HEK293T (cell line): ENCODE measurements at regions not wholly inside any gene's neighbourhood (a gene's known extent, or its start where the extent isn't known, plus 50 kb on each side); places are given as distances from the start of the nearest gene placed in this dataset.
"Not testable (repeated sequence)": the region's sequence is repeated elsewhere in the genome, so short reads cannot be mapped to it uniquely, and the experiment has no call there.

ENCODE experiments used
- CTCF ChIA-PET: fragments of 350-600 bp; formaldehyde crosslinking; extraction: SDS; loops from one replicate; lab custom pipeline; 2021; ENCODE audit warnings: antibody characterized with exemption, inconsistent platforms; lab: Yijun Ruan, JAX
- POLR2A ChIA-PET: fragments of 350-600 bp; formaldehyde crosslinking; extraction: SDS; loops from one replicate; lab custom pipeline; 2020; ENCODE audit warnings: antibody characterized with exemption, inconsistent platforms; lab: Yijun Ruan, JAX
- DNase-seq: peaks from one replicate; pipeline ENCODE4 v3.0.0; 2012; ENCODE audit warnings: mixed read lengths; ENCODE audit errors: extremely low spot score
- ARNT ChIP-seq: fragments of 450-650 bp; IDR thresholded peaks from 2 replicates; pipeline ENCODE4 v1.6.1; 2017; ENCODE audit warnings: mild to moderate bottlenecking
- BHLHE40 ChIP-seq: fragments of 450-650 bp; IDR thresholded peaks from 2 replicates; pipeline ENCODE4 v1.6.1; 2016; ENCODE audit warnings: mild to moderate bottlenecking, moderate library complexity, borderline replicate concordance
- CTBP1 ChIP-seq: fragments of 450-650 bp; IDR thresholded peaks from 2 replicates; pipeline ENCODE4 v1.6.1; 2016; ENCODE audit warnings: borderline replicate concordance
- ELF4 ChIP-seq: fragments of 450-650 bp; IDR thresholded peaks from 2 replicates; pipeline ENCODE4 v1.6.1; 2017; ENCODE audit warnings: antibody characterized with exemption
- FOXA1 ChIP-seq: fragments of 450-650 bp; IDR thresholded peaks from 2 replicates; pipeline ENCODE4 v1.6.1; 2016; ENCODE audit warnings: mild to moderate bottlenecking
- FOXK2 ChIP-seq: fragments of 450-650 bp; IDR thresholded peaks from 2 replicates; pipeline ENCODE4 v1.6.1; 2016; ENCODE audit warnings: mild to moderate bottlenecking
- FOXM1 ChIP-seq: fragments of 450-650 bp; IDR thresholded peaks from 2 replicates; pipeline ENCODE4 v1.6.1; 2017; ENCODE audit warnings: mild to moderate bottlenecking, borderline replicate concordance
- HDGF ChIP-seq: fragments of 450-650 bp; IDR thresholded peaks from 2 replicates; pipeline ENCODE4 v1.6.1; 2017; ENCODE audit warnings: antibody characterized with exemption, borderline replicate concordance
- L3MBTL2 ChIP-seq: fragments of 450-650 bp; conservative IDR thresholded peaks from 2 replicates; pipeline ENCODE4 v1.6.1; 2016; ENCODE audit warnings: mild to moderate bottlenecking
- LEF1 ChIP-seq: fragments of 450-650 bp; IDR thresholded peaks from 2 replicates; pipeline ENCODE4 v1.6.1; 2017; ENCODE audit warnings: mild to moderate bottlenecking, borderline replicate concordance
- PKNOX1 ChIP-seq: fragments of 450-650 bp; IDR thresholded peaks from 2 replicates; pipeline ENCODE4 v1.6.1; 2016
- SP1 ChIP-seq: fragments of 450-650 bp; IDR thresholded peaks from 2 replicates; pipeline ENCODE4 v1.6.1; 2017
- SUZ12 ChIP-seq: fragments of 450-650 bp; IDR thresholded peaks from 2 replicates; pipeline ENCODE4 v1.6.1; 2016; ENCODE audit warnings: mild to moderate bottlenecking
- TARDBP ChIP-seq: fragments of 450-650 bp; IDR thresholded peaks from 2 replicates; pipeline ENCODE4 v1.6.1; 2016
- ZNF384 ChIP-seq: fragments of 450-650 bp; IDR thresholded peaks from 2 replicates; pipeline ENCODE4 v1.6.1; 2016

- ChIA-PET CTCF (no interaction called here), POLR2A (no interaction called here)
- no peak for DNase-seq
- TF ChIP-seq PKNOX1 = peak; percentile 60; the same call in 1 of the 2 replicates
- TF ChIP-seq BHLHE40 = no peak
These were observed 399.9 kb downstream of the NXPH1 start for GRCh38 chr7:8833355-8833754.

- ChIA-PET CTCF (no interaction called here), POLR2A (no interaction called here)
- TF ChIP-seq FOXM1 = no peak
- TF ChIP-seq ARNT = no peak
- TF ChIP-seq ZNF384 = no peak
- no peak for TF ChIP-seq CTBP1
- no peak for TF ChIP-seq ELF4
- no peak for TF ChIP-seq L3MBTL2
- DNase-seq = no peak
These were observed 407.8 kb downstream of the NXPH1 start for GRCh38 chr7:8841171-8841570.

- ChIA-PET POLR2A (no interaction called here), CTCF (no interaction called here)
- DNase-seq = no peak
- TF ChIP-seq SP1 (no peak), PKNOX1 (no peak), CTBP1 (no peak), LEF1 (no peak), ARNT (no peak), SUZ12 (no peak), FOXM1 (no peak), HDGF (no peak), FOXA1 (no peak)
These were observed 438.3 kb downstream of the NXPH1 start for GRCh38 chr7:8871716-8872115.

GRCh38 chr7:8881916-8882315, 448.5 kb downstream of the NXPH1 start:
- no peak for DNase-seq
- POLR2A ChIA-PET = no interaction called here
- TF ChIP-seq ZNF384 (no peak), SP1 (no peak), HDGF (no peak), L3MBTL2 (no peak), SUZ12 (no peak), TARDBP (no peak), BHLHE40 (no peak), PKNOX1 (no peak), FOXM1 (no peak), CTBP1 (no peak), ELF4 (no peak)
- CTCF ChIA-PET = no interaction called here

GRCh38 chr7:8885480-8886000, 452.1 kb downstream of the NXPH1 start:
- TF ChIP-seq SUZ12 (no peak), TARDBP (no peak), FOXA1 (no peak), L3MBTL2 (no peak), ELF4 (no peak), SP1 (no peak), PKNOX1 (no peak), FOXK2 (no peak), CTBP1 (no peak), LEF1 (no peak), ZNF384 (no peak)
- CTCF ChIA-PET = interaction anchor here (0.5 kb wide), 1 partner anchor 198 kb away, joined by 3 read pairs; no protein-coding TSS in a partner anchor
- DNase-seq = no peak
- POLR2A ChIA-PET = no interaction called here

GRCh38 chr7:8890346-8890745, 456.9 kb downstream of the NXPH1 start:
- DNase-seq, CTCF ChIA-PET, POLR2A ChIA-PET: not testable (repeated sequence)

- CTCF ChIA-PET = no interaction called here
- no peak for DNase-seq
- POLR2A ChIA-PET = no interaction called here
- no peak for TF ChIP-seq FOXM1
- no peak for TF ChIP-seq L3MBTL2
- TF ChIP-seq LEF1 = no peak
- no peak for TF ChIP-seq ELF4
- no peak for TF ChIP-seq CTBP1
- no peak for TF ChIP-seq FOXK2
- TF ChIP-seq SP1 = no peak
These were observed 460.4 kb downstream of the NXPH1 start for GRCh38 chr7:8893775-8894174.
